NCI-H82 treated with DMSO at 0.1 percent for 48 hours (cell line): ENCODE measurements at regions not wholly inside any gene's neighbourhood (a gene's known extent, or its start where the extent isn't known, plus 50 kb on each side); places are given as distances from the start of the nearest gene placed in this dataset.

ENCODE experiments used
- DNase-seq: peaks from one replicate; lab custom pipeline; 2025; ENCODE audit not compliant: unreplicated experiment; lab: John Stamatoyannopoulos, UW

DNA sequence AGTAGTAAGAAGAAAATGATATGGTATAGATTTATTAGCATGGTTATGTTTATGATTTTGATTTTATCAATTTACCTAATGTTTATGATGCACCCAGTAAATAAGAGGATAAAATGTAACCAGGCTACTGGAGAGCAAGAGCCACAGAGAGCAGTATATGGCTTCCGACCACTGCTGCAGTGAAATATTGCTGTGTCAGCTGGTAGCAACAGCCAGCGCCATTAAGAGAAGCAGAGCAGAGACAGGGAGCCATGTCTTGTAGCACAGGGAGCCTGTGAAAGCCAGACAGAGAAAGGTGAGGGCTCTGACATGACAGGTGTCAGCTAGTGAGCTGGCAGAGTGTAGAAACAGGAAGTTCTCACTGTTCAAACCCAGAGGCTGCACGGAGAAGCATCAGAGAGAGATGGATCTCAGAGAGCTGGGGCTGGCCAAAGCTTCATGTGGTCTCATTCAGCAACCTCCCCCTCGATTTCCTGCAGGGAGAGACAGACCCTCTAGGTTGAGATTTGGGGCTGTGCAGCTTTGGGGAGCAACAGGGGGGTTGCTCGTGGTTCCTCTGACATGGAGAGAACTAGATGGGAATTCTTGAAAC, 202.1 kb downstream of the MED10 start:
- no peak for DNase-seq

DNA sequence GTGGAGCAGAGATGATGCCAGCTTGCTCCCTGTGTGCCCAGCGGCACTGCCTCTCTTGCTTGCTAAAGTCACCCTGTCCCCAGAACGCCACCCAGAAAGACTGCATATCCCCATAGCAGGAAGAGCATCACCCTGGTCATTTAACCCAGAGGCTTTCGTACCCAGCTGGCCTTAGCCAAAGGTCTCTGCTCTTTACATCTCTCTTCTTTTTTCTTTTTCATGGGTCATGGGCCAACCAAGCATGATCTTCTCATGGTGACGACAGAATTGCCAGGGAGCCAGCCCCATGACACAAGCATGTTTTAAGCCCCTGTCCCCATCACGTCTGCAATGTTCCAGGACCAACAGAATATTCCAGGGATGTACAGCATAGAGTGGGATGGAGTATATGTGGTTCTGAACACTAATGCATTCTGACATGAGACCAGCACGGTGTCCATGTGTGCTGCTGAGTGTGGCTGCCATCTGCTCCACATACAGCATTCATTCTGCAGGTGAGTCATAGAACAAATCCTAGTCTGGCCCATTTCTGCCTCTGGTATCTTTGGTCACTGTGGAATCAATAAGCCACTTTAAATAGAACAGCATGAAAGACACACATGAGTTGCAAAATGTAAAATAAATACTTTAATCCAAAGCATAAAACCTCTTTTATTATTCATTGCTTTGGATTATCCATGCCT, 203.0 kb downstream of the MED10 start:
- no peak for DNase-seq

DNA sequence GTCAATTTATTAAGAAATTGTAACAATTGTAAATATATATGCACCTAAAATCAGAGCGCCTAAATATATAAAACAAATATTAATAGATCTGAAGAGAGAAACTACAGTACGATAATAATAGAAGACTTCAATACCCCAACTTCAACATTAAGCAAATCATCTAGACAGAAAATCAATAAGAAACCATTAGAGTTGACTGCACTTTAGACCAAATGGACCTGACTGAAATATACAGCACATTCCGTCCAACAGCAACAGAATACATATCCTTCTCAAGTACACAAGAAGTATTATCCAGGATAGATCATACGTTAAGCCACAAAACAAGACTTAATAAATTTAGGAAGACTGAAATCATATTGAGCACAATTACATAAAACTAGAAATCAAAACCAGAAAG, 208.7 kb downstream of the MED10 start:
- DNase-seq = no peak

- DNase-seq = no peak
These were observed 211.5 kb downstream of the MED10 start for GRCh38 chr5:6166698-6167394.

DNA sequence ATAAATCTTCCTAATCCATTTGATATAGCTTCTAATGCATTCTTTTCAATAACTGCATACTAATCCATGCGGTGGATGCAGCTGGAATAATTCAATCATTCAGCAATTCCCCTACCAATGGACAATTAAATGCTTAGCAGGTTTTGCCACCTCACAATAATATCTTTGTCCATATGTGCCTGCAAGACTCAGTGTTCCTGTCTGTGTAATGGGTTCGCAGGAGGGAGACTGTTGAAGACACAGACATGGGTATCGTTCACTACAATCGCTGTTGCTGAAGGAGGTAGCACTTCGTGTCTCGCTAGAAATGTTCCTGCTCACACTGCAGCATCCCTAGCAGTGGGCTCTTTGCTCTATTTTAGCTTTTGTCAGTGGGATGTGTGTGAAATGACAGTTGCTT, 214.4 kb downstream of the MED10 start:
- no peak for DNase-seq

- no peak for DNase-seq
These were observed 216.2 kb downstream of the MED10 start for GRCh38 chr5:6162175-6162574.

- DNase-seq = no peak
These were observed 217.1 kb downstream of the MED10 start for GRCh38 chr5:6161257-6161656.

DNA sequence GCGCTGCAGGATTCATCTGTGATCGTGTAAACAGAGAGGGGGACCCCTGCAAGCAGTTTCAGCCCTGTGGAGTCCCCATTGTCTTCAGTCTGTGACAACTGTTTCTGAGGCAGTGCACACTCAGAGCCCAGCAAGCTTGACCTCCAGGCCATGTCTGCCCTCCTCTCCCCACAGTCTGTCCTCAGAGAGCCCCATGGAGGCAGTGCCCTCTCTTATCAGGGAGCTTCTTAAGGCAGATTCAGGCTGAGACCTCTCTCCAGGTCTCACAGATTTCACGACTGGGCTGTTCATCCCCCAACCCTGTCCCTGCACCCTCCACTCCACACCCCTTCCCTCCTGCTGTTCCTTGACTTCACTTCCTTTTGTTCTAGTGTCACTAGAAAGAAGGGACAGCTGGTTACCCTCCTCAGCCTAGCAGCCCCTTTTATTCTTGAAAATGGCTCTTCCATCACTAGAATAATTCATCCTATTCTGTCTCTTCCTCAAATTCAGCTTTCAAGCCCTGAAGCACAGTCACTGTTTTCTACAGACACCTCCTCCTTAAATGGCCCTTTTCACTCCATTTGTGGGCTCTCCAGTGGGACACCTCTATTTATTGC, 218.4 kb downstream of the MED10 start:
- DNase-seq = no peak

- DNase-seq = no peak
These were observed 219.1 kb downstream of the MED10 start for GRCh38 chr5:6158974-6159831.

DNA sequence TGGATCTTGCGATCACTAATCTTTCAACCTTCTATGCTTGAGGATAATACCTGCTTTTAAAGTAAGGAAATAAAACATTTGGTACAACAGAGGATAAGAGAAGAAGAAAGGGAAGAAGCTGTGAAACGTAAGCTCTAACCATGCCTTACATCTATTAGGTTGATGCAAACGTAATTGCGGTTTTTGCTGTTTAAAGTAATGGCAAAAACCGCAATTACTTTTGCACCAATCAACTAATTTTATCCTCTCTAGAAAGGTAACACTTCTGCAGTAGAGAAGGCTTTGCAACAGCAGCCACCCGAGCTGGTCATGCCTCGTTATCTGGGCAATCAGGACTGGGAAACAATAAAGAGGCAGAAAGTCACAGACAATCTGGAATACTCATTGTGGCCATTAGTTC, 224.1 kb downstream of the MED10 start:
- DNase-seq = no peak

DNA sequence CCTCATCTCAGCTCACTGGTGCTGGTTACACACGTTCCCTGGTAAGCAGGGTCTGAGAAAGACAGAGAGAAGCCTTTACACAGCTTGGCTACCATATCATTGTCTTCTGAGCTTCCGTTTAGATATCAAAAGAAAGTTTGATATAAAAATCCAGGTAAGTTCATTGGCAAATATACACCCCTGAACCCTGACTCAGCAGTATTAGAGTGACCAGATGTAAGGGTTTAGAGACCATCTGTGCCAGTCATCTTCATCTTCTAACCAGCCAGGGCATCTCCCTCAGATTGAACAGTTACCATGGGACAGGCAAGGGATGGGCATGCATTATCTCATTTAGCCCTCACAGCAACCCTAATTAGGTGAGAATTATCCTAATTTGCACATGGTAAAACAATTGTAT, 232.1 kb downstream of the MED10 start:
- DNase-seq = no peak

- no peak for DNase-seq
These were observed 232.6 kb downstream of the MED10 start for GRCh38 chr5:6145616-6146237.

DNA sequence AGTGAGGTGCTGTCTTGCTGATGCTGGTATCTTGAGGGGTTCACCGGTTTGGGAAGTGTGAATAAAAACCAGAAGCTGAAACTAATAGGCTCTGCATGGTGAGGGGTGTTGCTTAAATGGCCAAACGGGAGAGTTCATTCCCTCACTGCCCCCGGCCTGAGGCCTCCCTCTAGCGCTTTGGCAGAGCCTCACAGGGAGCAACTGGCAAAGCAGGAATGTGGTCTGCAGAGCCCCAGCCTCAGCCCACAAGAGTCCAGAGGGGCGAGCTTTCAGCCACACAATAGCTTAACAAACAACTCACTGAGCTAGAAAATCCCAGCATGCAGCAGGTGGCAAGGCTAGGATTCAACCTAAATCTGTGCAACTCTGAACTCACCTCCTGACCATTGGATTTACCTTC, 234.8 kb downstream of the MED10 start:
- DNase-seq = no peak

GRCh38 chr5:6142353-6142752, 236.0 kb downstream of the MED10 start:
- DNase-seq = no peak

GRCh38 chr5:6140219-6140618, 238.1 kb downstream of the MED10 start:
- no peak for DNase-seq

DNA sequence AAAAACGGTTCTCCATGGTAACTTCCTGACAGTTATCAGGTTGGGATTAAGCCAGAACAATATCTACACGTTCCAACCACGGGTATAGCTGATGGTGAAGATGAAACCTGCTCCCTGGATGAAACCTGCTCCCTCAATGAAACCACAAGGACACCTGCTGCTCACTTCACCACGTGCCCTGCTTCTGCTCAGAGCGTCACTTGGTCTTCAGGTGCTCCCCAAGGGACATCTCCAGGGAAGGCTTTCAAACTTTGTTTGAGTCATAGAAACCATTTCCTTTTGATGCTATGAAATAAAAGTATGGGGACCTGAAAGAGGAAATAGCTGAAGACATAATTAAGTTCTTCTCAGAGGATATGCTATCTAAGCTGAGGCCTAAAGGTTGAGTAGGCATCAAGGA, 242.4 kb downstream of the MED10 start:
- DNase-seq = no peak

GRCh38 chr5:6134281-6134680, 244.1 kb downstream of the MED10 start:
- no peak for DNase-seq

- no peak for DNase-seq
These were observed 252.6 kb downstream of the MED10 start for GRCh38 chr5:6125781-6126180.

GRCh38 chr5:6118691-6119090, 259.7 kb downstream of the MED10 start:
- no peak for DNase-seq

DNA sequence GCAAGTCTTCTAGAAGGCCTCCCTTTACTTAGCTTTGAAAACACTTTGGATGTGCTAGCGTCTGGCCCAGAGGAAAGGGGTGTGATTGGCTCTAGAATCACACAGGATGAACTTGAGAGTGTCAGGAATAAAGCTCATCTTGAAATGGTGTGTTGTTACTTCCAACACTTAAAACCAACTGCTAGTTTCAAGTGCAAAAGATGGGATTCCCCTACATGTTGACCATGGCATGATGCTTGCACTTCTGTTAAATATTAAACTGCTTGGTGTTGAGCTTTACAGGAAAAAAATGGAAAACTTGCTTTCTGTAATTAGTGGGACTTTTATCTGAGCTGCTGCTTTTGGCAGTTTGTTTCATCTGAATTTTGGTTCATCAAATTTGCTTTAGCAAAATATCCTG, 261.1 kb downstream of the MED10 start:
- no peak for DNase-seq

GRCh38 chr5:6115852-6116251, 262.5 kb downstream of the MED10 start:
- no peak for DNase-seq
